ENCODE measurements at regions not wholly inside any gene's neighbourhood (a gene's known extent, or its start where the extent isn't known, plus 50 kb on each side); places are given as distances from the start of the nearest gene placed in this dataset.
A peak's percentile ranks its signal among the peaks of the same experiment; 100 is the strongest.

DNA sequence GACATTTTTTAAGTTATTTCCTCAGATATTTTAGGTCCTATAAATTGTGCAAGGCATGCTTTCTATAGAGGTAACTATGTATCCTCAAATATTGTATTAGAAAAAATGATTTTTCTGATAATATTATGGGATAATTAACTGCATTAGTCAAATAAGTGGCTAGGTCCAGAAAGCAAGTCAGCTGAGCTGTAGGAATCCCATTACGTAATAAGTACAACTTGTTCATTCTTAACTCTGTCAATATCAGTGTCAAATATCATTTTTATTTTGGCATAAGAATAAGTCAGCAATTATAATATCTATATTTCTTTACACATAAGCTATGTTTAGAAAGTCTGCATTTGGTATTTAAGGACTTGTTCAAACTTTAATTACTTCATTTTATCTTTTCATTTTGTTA lies 830.9 kb upstream of the GJE1 start:
- in situ Hi-C loops (cut with MboI), result no loop called here
- no peaks in the 10 kb centered on the region for H3K36me3 ChIP-seq (ENCODE audit: low read depth)
- 92 to 94% methylated on average over 1 of the region's 1 CpG for WGBS, 2 experiments (ENCODE audit: low coverage in 1 of 2, low lambda C conversion rate in 2 of 2, missing lambda C conversion rate in 2 of 2)
- H3K9ac ChIP-seq, result no peak overlapping the region
- no peaks in the 10 kb centered on the region for H3K9me3 ChIP-seq (ENCODE audit: low read depth)
- no peak overlapping the region for H3K4me2 ChIP-seq (ENCODE audit: unreplicated experiment)
- H3K27me3 ChIP-seq (replicated peaks; ENCODE audit: insufficient read depth), result no peaks in the 10 kb centered on the region
- 0 out of 2 replicates have a peak, but pooled peaks cover 5% of the 10 kb centered on the region for H3K9me2 ChIP-seq (ENCODE audit: insufficient read depth)
- H2AFZ ChIP-seq, result no peak overlapping the region
- H3K27ac ChIP-seq, result no peak overlapping the region
- no peak for TF ChIP-seq EZH2 (IDR thresholded peaks at IDR 0.05; ENCODE audit: insufficient read depth, poor library complexity, severe bottlenecking)
- no peak for TF ChIP-seq EZH2phosphoT487 (IDR thresholded peaks at IDR 0.05; ENCODE audit: insufficient read depth, low read depth)
- no peaks in the 10 kb centered on the region for H4K20me1 ChIP-seq (ENCODE audit: insufficient read depth)
- H3K4me1 ChIP-seq (ENCODE audit: insufficient read depth), result no peaks in the 10 kb centered on the region
- no peaks in the 10 kb centered on the region for H3K79me2 ChIP-seq (ENCODE audit: insufficient read depth)
- DNase-seq, result no peak
- H3F3A ChIP-seq (ENCODE audit: insufficient read depth), result no peaks in the 10 kb centered on the region
- H3K4me3 ChIP-seq, result no peak overlapping the region

GRCh38 chr6:141290941-141291721 lies 841.6 kb upstream of the GJE1 start:
- H4K20me1 ChIP-seq (ENCODE audit: insufficient read depth), result no peaks in the 10 kb centered on the region
- H3K4me1 ChIP-seq (ENCODE audit: insufficient read depth), result no peaks in the 10 kb centered on the region
- H3K9me3 ChIP-seq (ENCODE audit: low read depth), result no peaks in the 10 kb centered on the region
- no peaks in the 10 kb centered on the region for H3K36me3 ChIP-seq (ENCODE audit: low read depth)
- no peak overlapping the region for H3K27ac ChIP-seq
- no peaks in the 10 kb centered on the region for H3K79me2 ChIP-seq (ENCODE audit: insufficient read depth)
- no peak overlapping the region for H3K4me3 ChIP-seq
- TF ChIP-seq EZH2phosphoT487 (IDR thresholded peaks at IDR 0.05; ENCODE audit: insufficient read depth, low read depth), result no peak
- TF ChIP-seq EZH2 (IDR thresholded peaks at IDR 0.05; ENCODE audit: insufficient read depth, poor library complexity, severe bottlenecking), result no peak
- peak overlapping the region; percentile 39; the same call in 1 of the 2 replicates for H2AFZ ChIP-seq
- H3K4me2 ChIP-seq (ENCODE audit: unreplicated experiment), result no peak overlapping the region
- in situ Hi-C loops (cut with MboI), result no loop called here
- no peaks in the 10 kb centered on the region for H3F3A ChIP-seq (ENCODE audit: insufficient read depth)
- H3K9ac ChIP-seq, result no peak overlapping the region
- peak; percentile 16 for DNase-seq
- H3K9me2 ChIP-seq (ENCODE audit: insufficient read depth), result no peaks in the 10 kb centered on the region
- WGBS, 2 experiments (ENCODE audit: low coverage in 1 of 2, low lambda C conversion rate in 2 of 2, missing lambda C conversion rate in 2 of 2), result 97 to 98% methylated on average over 3 of the region's 3 CpGs
- no peaks in the 10 kb centered on the region for H3K27me3 ChIP-seq (replicated peaks; ENCODE audit: insufficient read depth)

DNA sequence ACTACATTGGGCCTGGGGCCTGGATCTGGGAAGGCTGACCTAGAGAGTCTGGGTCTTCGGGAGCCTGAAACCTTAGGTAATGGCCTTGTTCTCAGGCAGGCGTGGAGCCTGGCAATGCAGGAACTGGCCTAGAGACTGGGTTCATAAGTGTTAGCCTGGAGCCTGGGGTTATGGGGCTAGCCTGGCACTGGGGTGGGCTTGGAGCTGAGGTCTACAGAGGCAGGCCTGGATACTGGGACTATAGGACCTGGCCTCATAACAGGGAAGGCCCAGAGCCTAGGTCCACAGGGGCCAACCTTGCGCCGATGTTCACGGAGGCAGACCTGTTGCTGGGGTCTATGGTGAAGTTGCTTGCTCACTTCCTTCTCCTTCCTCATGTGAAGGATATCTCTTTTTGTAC lies 843.8 kb upstream of the GJE1 start:
- no peak for DNase-seq
- no peak overlapping the region for H3K4me2 ChIP-seq (ENCODE audit: unreplicated experiment)
- no peaks in the 10 kb centered on the region for H3F3A ChIP-seq (ENCODE audit: insufficient read depth)
- H3K27ac ChIP-seq, result no peak overlapping the region
- no peaks in the 10 kb centered on the region for H3K36me3 ChIP-seq (ENCODE audit: low read depth)
- no peak overlapping the region for H3K9ac ChIP-seq
- no peak overlapping the region for H2AFZ ChIP-seq
- H3K4me1 ChIP-seq (ENCODE audit: insufficient read depth), result no peaks in the 10 kb centered on the region
- no peaks in the 10 kb centered on the region for H3K27me3 ChIP-seq (replicated peaks; ENCODE audit: insufficient read depth)
- no peak for TF ChIP-seq EZH2phosphoT487 (IDR thresholded peaks at IDR 0.05; ENCODE audit: insufficient read depth, low read depth)
- TF ChIP-seq EZH2 (IDR thresholded peaks at IDR 0.05; ENCODE audit: insufficient read depth, poor library complexity, severe bottlenecking), result no peak
- H4K20me1 ChIP-seq (ENCODE audit: insufficient read depth), result no peaks in the 10 kb centered on the region
- no peak overlapping the region for H3K4me3 ChIP-seq
- no peaks in the 10 kb centered on the region for H3K79me2 ChIP-seq (ENCODE audit: insufficient read depth)
- H3K9me3 ChIP-seq (ENCODE audit: low read depth), result no peaks in the 10 kb centered on the region
- H3K9me2 ChIP-seq (ENCODE audit: insufficient read depth), result no peaks in the 10 kb centered on the region
- 96 to 100% methylated on average over 5 of the region's 5 CpGs for WGBS, 2 experiments (ENCODE audit: low coverage in 1 of 2, low lambda C conversion rate in 2 of 2, missing lambda C conversion rate in 2 of 2)
- in situ Hi-C loops (cut with MboI), result no loop called here

GRCh38 chr6:141282263-141282662 lies 850.5 kb upstream of the GJE1 start:
- Histone ChIP-seq H3K4me3 (no peak overlapping the region), H3K36me3 (ENCODE audit: low read depth) (no peaks in the 10 kb centered on the region), H3K27ac (no peak overlapping the region), H4K20me1 (ENCODE audit: insufficient read depth) (no peaks in the 10 kb centered on the region), H3F3A (ENCODE audit: insufficient read depth) (no peaks in the 10 kb centered on the region), H3K27me3 (replicated peaks; ENCODE audit: insufficient read depth) (no peaks in the 10 kb centered on the region), H3K4me1 (ENCODE audit: insufficient read depth) (no peaks in the 10 kb centered on the region), H3K9me3 (ENCODE audit: low read depth) (no peaks in the 10 kb centered on the region), H2AFZ (no peak overlapping the region; the same call in 1 of the 2 replicates), H3K4me2 (ENCODE audit: unreplicated experiment) (no peak overlapping the region), H3K9me2 (ENCODE audit: insufficient read depth) (no peaks in the 10 kb centered on the region), H3K9ac (no peak overlapping the region), H3K79me2 (ENCODE audit: insufficient read depth) (no peaks in the 10 kb centered on the region)
- in situ Hi-C loops (cut with MboI), result no loop called here
- DNase-seq, result no peak
- TF ChIP-seq EZH2 (IDR thresholded peaks at IDR 0.05; ENCODE audit: insufficient read depth, poor library complexity, severe bottlenecking) (no peak), EZH2phosphoT487 (IDR thresholded peaks at IDR 0.05; ENCODE audit: insufficient read depth, low read depth) (no peak)
- WGBS, 2 experiments (ENCODE audit: low coverage in 1 of 2, low lambda C conversion rate in 2 of 2, missing lambda C conversion rate in 2 of 2), result 100% methylated on average over 1 of the region's 1 CpG

Data from GM23248 (cell line).